ENCODE measurements at regions not wholly inside any gene's neighbourhood (a gene's known extent, or its start where the extent isn't known, plus 50 kb on each side); places are given as distances from the start of the nearest gene placed in this dataset.

GRCh38 chr17:33517746-33518145 lies 224.7 kb upstream of the ASIC2 start:
- no peak for DNase-seq

- DNase-seq, result no peak
Observed at GRCh38 chr17:33519692-33520091, 226.6 kb upstream of the ASIC2 start.

- DNase-seq, result peak; percentile 11
Observed at GRCh38 chr17:33520426-33521330, 227.6 kb upstream of the ASIC2 start.

GRCh38 chr17:33521784-33522183 lies 228.7 kb upstream of the ASIC2 start:
- no peak for DNase-seq

- DNase-seq, result no peak
Observed at GRCh38 chr17:33522623-33523022, 229.5 kb upstream of the ASIC2 start.

- no peak for DNase-seq
Observed at GRCh38 chr17:33523577-33523981, 230.5 kb upstream of the ASIC2 start.

- DNase-seq, result no peak
Observed at GRCh38 chr17:33525186-33525585, 232.1 kb upstream of the ASIC2 start.

GRCh38 chr17:33526717-33527116 lies 233.6 kb upstream of the ASIC2 start:
- no peak for DNase-seq

- DNase-seq, result no peak
Observed at GRCh38 chr17:33527290-33527689, 234.2 kb upstream of the ASIC2 start.

GRCh38 chr17:33528846-33529245 lies 235.8 kb upstream of the ASIC2 start:
- no peak for DNase-seq

GRCh38 chr17:33529816-33530215 lies 236.7 kb upstream of the ASIC2 start:
- no peak for DNase-seq

GRCh38 chr17:33531311-33531710 lies 238.2 kb upstream of the ASIC2 start:
- no peak for DNase-seq

GRCh38 chr17:33534087-33534486 lies 241.0 kb upstream of the ASIC2 start:
- no peak for DNase-seq

- DNase-seq, result no peak
Observed at GRCh38 chr17:33545124-33545523, 252.0 kb upstream of the ASIC2 start.

GRCh38 chr17:33550261-33550660 lies 257.2 kb upstream of the ASIC2 start:
- DNase-seq, result no peak

GRCh38 chr17:33551075-33551474 lies 258.0 kb upstream of the ASIC2 start:
- DNase-seq, result no peak

GRCh38 chr17:33551911-33552310 lies 258.8 kb upstream of the ASIC2 start:
- DNase-seq, result no peak

- no peak for DNase-seq
Observed at GRCh38 chr17:33560165-33560564, 267.1 kb upstream of the ASIC2 start.

GRCh38 chr17:33560871-33561270 lies 267.8 kb upstream of the ASIC2 start:
- no peak for DNase-seq

GRCh38 chr17:33561569-33562334 lies 268.7 kb upstream of the ASIC2 start:
- no peak for DNase-seq

GRCh38 chr17:33562792-33563191 lies 269.7 kb upstream of the ASIC2 start:
- no peak for DNase-seq

- no peak for DNase-seq
Observed at GRCh38 chr17:33564146-33564545, 271.1 kb upstream of the ASIC2 start.

- DNase-seq, result no peak
Observed at GRCh38 chr17:33567223-33567622, 274.1 kb upstream of the ASIC2 start.

- DNase-seq, result no peak
Observed at GRCh38 chr17:33572615-33573014, 279.5 kb upstream of the ASIC2 start.
